GM23338 (cell line): ENCODE measurements at regions not wholly inside any gene's neighbourhood (a gene's known extent, or its start where the extent isn't known, plus 50 kb on each side); places are given as distances from the start of the nearest gene placed in this dataset.

Experiments
- ETS1 ChIP-seq: IDR thresholded peaks from 2 replicates; pipeline ENCODE4 v1.6.1; 2016; ENCODE audit warnings: antibody characterized with exemption
- EZH2 ChIP-seq: fragments of 200-600 bp; sonication (generic); IDR thresholded peaks from one replicate; pipeline ENCODE4 v1.8.0; 2017; ENCODE audit warnings: antibody characterized with exemption, mild to moderate bottlenecking, low read depth; ENCODE audit not compliant: unreplicated experiment
- EZH2phosphoT487 ChIP-seq: fragments of 200-600 bp; sonication (generic); IDR thresholded peaks from one replicate; pipeline ENCODE4 v1.8.1; 2018; ENCODE audit warnings: antibody characterized with exemption; ENCODE audit not compliant: unreplicated experiment
- JUNB ChIP-seq: IDR thresholded peaks from one replicate; pipeline ENCODE4 v1.6.1; 2016; ENCODE audit warnings: antibody characterized with exemption; ENCODE audit not compliant: unreplicated experiment
- POLR2AphosphoS5 ChIP-seq: IDR thresholded peaks from 2 replicates; pipeline ENCODE4 v1.6.1; 2016; ENCODE audit warnings: antibody characterized with exemption, low read depth
- STAT1 ChIP-seq: IDR thresholded peaks from one replicate; pipeline ENCODE4 v1.6.1; 2016; ENCODE audit warnings: antibody characterized with exemption; ENCODE audit not compliant: unreplicated experiment
- TF ChIP-seq, protein P1 (sequence below), 2 experiments: fragments of 200-600 bp in 1 of 2; sonication (generic) in 1 of 2; conservative IDR thresholded peaks; 2 replicates each; pipeline versions ENCODE4 v1.5.1 to v1.6.1; 2016 to 2017; ENCODE audit warnings: antibody characterized with exemption in 2 of 2, low read depth in 2 of 2, mild to moderate bottlenecking in 2 of 2, moderate library complexity in 1 of 2
- TF ChIP-seq, protein P2 (sequence below): IDR thresholded peaks from one replicate; pipeline ENCODE4 v1.6.1; 2018; ENCODE audit warnings: antibody characterized with exemption; ENCODE audit not compliant: unreplicated experiment

- TF ChIP-seq EZH2, result no peak
- no peak for TF ChIP-seq POLR2AphosphoS5
- TF ChIP-seq, protein P1, sequence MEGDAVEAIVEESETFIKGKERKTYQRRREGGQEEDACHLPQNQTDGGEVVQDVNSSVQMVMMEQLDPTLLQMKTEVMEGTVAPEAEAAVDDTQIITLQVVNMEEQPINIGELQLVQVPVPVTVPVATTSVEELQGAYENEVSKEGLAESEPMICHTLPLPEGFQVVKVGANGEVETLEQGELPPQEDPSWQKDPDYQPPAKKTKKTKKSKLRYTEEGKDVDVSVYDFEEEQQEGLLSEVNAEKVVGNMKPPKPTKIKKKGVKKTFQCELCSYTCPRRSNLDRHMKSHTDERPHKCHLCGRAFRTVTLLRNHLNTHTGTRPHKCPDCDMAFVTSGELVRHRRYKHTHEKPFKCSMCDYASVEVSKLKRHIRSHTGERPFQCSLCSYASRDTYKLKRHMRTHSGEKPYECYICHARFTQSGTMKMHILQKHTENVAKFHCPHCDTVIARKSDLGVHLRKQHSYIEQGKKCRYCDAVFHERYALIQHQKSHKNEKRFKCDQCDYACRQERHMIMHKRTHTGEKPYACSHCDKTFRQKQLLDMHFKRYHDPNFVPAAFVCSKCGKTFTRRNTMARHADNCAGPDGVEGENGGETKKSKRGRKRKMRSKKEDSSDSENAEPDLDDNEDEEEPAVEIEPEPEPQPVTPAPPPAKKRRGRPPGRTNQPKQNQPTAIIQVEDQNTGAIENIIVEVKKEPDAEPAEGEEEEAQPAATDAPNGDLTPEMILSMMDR (conservative IDR thresholded peaks at IDR 0.05; ENCODE audit: low read depth in 2 of 2), result no peak
- TF ChIP-seq STAT1, result no peak
- no peak for TF ChIP-seq JUNB
- TF ChIP-seq, protein P2, sequence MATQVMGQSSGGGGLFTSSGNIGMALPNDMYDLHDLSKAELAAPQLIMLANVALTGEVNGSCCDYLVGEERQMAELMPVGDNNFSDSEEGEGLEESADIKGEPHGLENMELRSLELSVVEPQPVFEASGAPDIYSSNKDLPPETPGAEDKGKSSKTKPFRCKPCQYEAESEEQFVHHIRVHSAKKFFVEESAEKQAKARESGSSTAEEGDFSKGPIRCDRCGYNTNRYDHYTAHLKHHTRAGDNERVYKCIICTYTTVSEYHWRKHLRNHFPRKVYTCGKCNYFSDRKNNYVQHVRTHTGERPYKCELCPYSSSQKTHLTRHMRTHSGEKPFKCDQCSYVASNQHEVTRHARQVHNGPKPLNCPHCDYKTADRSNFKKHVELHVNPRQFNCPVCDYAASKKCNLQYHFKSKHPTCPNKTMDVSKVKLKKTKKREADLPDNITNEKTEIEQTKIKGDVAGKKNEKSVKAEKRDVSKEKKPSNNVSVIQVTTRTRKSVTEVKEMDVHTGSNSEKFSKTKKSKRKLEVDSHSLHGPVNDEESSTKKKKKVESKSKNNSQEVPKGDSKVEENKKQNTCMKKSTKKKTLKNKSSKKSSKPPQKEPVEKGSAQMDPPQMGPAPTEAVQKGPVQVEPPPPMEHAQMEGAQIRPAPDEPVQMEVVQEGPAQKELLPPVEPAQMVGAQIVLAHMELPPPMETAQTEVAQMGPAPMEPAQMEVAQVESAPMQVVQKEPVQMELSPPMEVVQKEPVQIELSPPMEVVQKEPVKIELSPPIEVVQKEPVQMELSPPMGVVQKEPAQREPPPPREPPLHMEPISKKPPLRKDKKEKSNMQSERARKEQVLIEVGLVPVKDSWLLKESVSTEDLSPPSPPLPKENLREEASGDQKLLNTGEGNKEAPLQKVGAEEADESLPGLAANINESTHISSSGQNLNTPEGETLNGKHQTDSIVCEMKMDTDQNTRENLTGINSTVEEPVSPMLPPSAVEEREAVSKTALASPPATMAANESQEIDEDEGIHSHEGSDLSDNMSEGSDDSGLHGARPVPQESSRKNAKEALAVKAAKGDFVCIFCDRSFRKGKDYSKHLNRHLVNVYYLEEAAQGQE, result no peak
- TF ChIP-seq EZH2phosphoT487, result no peak
- no peak for TF ChIP-seq ETS1
Measured at GRCh38 chr10:53645951-53646350, 873.4 kb upstream of the MBL2 start.
